Cardiac muscle cell (in vitro differentiated cells and primary cell): ENCODE measurements at regions not wholly inside any gene's neighbourhood (a gene's known extent, or its start where the extent isn't known, plus 50 kb on each side); places are given as distances from the start of the nearest gene placed in this dataset.

Source experiments
- DNase-seq, 2 donors: peaks; one replicate each; pipeline versions ENCODE4 v3.0.0 to v3.0.0-alpha.2; 2010 to 2017; ENCODE audit warnings: low read depth in 1 of 2, low spot score in 1 of 2
- H3K27ac ChIP-seq: fragments of 200-600 bp; sonication (generic); 2 replicates; pipeline ENCODE4 v1.5.1; 2016
- H3K27me3 ChIP-seq: fragments of 200-600 bp; sonication (generic); 2 replicates; pipeline ENCODE4 v1.6.0; 2016; ENCODE audit warnings: control low read depth
- H3K36me3 ChIP-seq: fragments of 200-600 bp; sonication (generic); 2 replicates; pipeline ENCODE4 v1.5.1; 2016; ENCODE audit warnings: control low read depth
- H3K4me1 ChIP-seq: fragments of 200-600 bp; sonication (generic); 2 replicates; pipeline ENCODE4 v1.8.1; 2017; ENCODE audit warnings: low read depth, mild to moderate bottlenecking, mixed run types
- H3K4me3 ChIP-seq: fragments of 200-600 bp; sonication (generic); 2 replicates; pipeline ENCODE4 v1.5.1; 2016; ENCODE audit warnings: mild to moderate bottlenecking
- H3K9me3 ChIP-seq: fragments of 200-600 bp; sonication (generic); 2 replicates; pipeline ENCODE4 v1.5.1; 2017; ENCODE audit warnings: low read depth, mild to moderate bottlenecking, control low read depth
- CTCF ChIP-seq: IDR thresholded peaks from 2 replicates; pipeline ENCODE4 v1.5.1; 2012; ENCODE audit warnings: low read depth, mild to moderate bottlenecking, low read length

DNA sequence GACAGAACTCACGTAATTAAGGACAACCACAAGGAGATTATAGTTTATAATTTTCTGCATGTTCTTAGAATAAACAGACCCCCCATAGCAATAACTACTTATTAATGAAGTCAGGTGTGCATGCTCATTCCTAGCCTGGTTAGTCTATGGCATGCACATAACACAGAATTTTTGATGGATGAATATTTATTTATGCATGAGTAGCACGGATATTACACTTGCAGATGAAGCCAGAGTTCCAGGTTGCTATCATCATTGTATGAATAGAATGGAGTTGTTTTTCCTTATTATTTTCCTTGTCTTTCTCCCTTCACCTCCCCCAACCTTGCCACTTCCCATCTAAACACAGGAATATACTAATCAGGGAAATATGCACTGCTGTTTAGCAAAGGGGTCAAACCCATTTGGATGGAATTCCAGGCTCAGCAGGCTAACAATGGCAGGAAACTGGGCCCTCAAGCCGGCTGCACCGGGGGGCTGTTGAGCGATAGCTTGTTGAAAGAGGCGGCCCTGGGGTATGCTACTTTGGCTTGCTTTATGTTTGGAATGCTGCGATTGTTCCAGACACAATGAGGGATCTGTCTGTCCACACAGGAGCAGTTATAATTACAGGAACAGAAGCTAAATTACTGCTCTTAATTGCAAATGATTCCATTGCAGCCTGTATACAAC is 112.6 kb downstream of the TMEM170B start:
- peak overlapping the region; percentile 41 for H3K27ac ChIP-seq
- peak; percentile 13 to 87 for DNase-seq
- H3K27me3 ChIP-seq = no peaks in the 10 kb centered on the region
- H3K9me3 ChIP-seq = no peaks in the 10 kb centered on the region
- TF ChIP-seq CTCF = no peak
- H3K4me1 ChIP-seq = peaks cover 11% of the 10 kb centered on the region
- no peaks in the 10 kb centered on the region for H3K36me3 ChIP-seq
- no peak overlapping the region for H3K4me3 ChIP-seq

DNA sequence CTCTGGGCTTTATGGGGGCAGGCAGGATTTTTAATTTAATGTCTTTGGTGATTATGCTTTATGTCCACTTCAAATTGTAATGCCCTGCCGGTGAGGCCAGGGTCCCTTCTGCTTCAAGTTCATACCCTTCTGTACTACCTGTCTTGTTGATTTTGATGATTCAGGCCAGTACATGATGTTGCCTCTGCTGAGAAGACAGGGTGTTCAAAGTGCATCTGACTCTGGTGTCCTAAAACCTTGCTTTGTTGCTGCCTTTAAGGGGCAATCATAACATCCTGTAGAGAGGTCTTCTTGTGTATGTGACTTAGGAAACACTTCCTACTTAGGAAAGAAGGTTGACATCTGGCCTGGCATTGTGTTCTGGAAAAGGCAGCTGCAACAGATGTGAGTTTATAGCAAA is 113.2 kb downstream of the TMEM170B start:
- no peaks in the 10 kb centered on the region for H3K27me3 ChIP-seq
- H3K9me3 ChIP-seq = no peaks in the 10 kb centered on the region
- H3K36me3 ChIP-seq = no peaks in the 10 kb centered on the region
- H3K27ac ChIP-seq = peak overlapping the region; percentile 41
- TF ChIP-seq CTCF = no peak
- H3K4me3 ChIP-seq = no peak overlapping the region
- peak in 1 of 2 donors; percentile 19 for DNase-seq
- H3K4me1 ChIP-seq = peaks cover 12% of the 10 kb centered on the region

GRCh38 chr6:11653028-11653583 is 115.6 kb downstream of the TMEM170B start:
- peaks cover 19% of the 10 kb centered on the region for H3K4me1 ChIP-seq
- no peak overlapping the region for H3K4me3 ChIP-seq
- DNase-seq = peak; percentile 54 to 91
- no peak for TF ChIP-seq CTCF
- peak overlapping the region; percentile 47 for H3K27ac ChIP-seq
- H3K36me3 ChIP-seq = no peaks in the 10 kb centered on the region
- no peaks in the 10 kb centered on the region for H3K9me3 ChIP-seq
- no peaks in the 10 kb centered on the region for H3K27me3 ChIP-seq

- no peak for TF ChIP-seq CTCF
- Histone ChIP-seq H3K4me3 (no peak overlapping the region), H3K4me1 (peaks cover 19% of the 10 kb centered on the region), H3K27ac (no peak overlapping the region), H3K9me3 (no peaks in the 10 kb centered on the region), H3K36me3 (no peaks in the 10 kb centered on the region), H3K27me3 (no peaks in the 10 kb centered on the region)
- peak in 1 of 2 donors; percentile 32 for DNase-seq
Observed at GRCh38 chr6:11654876-11655275, 117.3 kb downstream of the TMEM170B start.

- no peak for TF ChIP-seq CTCF
- H3K36me3 ChIP-seq = no peaks in the 10 kb centered on the region
- DNase-seq = no peak
- no peaks in the 10 kb centered on the region for H3K9me3 ChIP-seq
- H3K4me3 ChIP-seq = no peak overlapping the region
- H3K27ac ChIP-seq = no peak overlapping the region
- H3K4me1 ChIP-seq = peaks cover 19% of the 10 kb centered on the region
- H3K27me3 ChIP-seq = no peaks in the 10 kb centered on the region
Observed at GRCh38 chr6:11656491-11656890, 118.9 kb downstream of the TMEM170B start.
